GM12878 (cell line): ENCODE measurements at regions not wholly inside any gene's neighbourhood (a gene's known extent, or its start where the extent isn't known, plus 50 kb on each side); places are given as distances from the start of the nearest gene placed in this dataset.

Source experiments
- ATAC-seq: fragments of 200-7000 bp; cut with Tn5 transposase; 3 replicates; pipeline ENCODE4 v1.9.1; 2020; ENCODE audit warnings: mild to moderate bottlenecking, moderate library complexity
- BruUV-seq: library from RNA; stranded (reverse); fragments of 400-500 nt; replicated peaks from 2 replicates; lab custom pipeline; 2021; lab: Mats Ljungman, UMichigan
- CTCF ChIA-PET: fragments of 300-600 bp; sonication (Branson Sonifier 250); formaldehyde crosslinking; extraction: SDS; loops from one replicate; lab custom pipeline; 2021; ENCODE audit warnings: inconsistent platforms; lab: Yijun Ruan, JAX
- POLR2A ChIA-PET: fragments of 350-600 bp; formaldehyde crosslinking; extraction: SDS; loops from one replicate; lab custom pipeline; 2021; ENCODE audit warnings: inconsistent platforms; lab: Charles Lee
- RAD21 ChIA-PET: fragments of 300-600 bp; sonication (Branson Sonifier 250); formaldehyde crosslinking; loops from one replicate; lab custom pipeline; 2023; ENCODE audit warnings: antibody characterized with exemption; ENCODE audit not compliant: unreplicated experiment; lab: Charles Lee
- SMC1A ChIA-PET: fragments of 300-600 bp; sonication (Branson Sonifier 250); formaldehyde crosslinking; loops from one replicate; lab custom pipeline; 2023; ENCODE audit not compliant: unreplicated experiment, uncharacterized antibody; lab: Charles Lee
- DNase-seq: peaks from one replicate; pipeline ENCODE4 v3.0.0-alpha.2; 2011; ENCODE audit warnings: low read depth, low spot score
- FAIRE-seq: peaks from 3 replicates; lab custom pipeline; 2011; peaks lifted over from hg19 to GRCh38; lab: Jason Lieb, UNC
- H2AFZ ChIP-seq: 2 replicates; pipeline ENCODE4 v1.6.0; 2011; ENCODE audit warnings: low read depth, low read length, control low read depth; ENCODE audit not compliant: control insufficient read depth
- H3K27ac ChIP-seq: 2 replicates; pipeline ENCODE4 v1.5.1; 2011; ENCODE audit warnings: control low read depth; ENCODE audit not compliant: control insufficient read depth, insufficient read depth
- H3K27me3 ChIP-seq, 2 experiments: replicated peaks in 1 of 2; 2 replicates each; pipeline versions ENCODE4 v1.6.0 to v1.6.1; 2011; ENCODE audit warnings: low read length in 1 of 2; ENCODE audit not compliant: control insufficient read depth in 2 of 2, insufficient read depth in 2 of 2
- H3K36me3 ChIP-seq, 2 experiments: 2 replicates each; pipeline ENCODE4 v1.5.1; 2011; ENCODE audit warnings: low read length in 1 of 2; ENCODE audit not compliant: control insufficient read depth in 2 of 2, insufficient read depth in 2 of 2
- H3K4me1 ChIP-seq: 2 replicates; pipeline ENCODE4 v1.6.1; 2011; ENCODE audit warnings: mild to moderate bottlenecking, low read length, moderate library complexity, mixed read lengths; ENCODE audit not compliant: control insufficient read depth, insufficient read depth
- H3K4me2 ChIP-seq: 2 replicates; pipeline ENCODE4 v1.6.0; 2011; ENCODE audit warnings: control low read depth; ENCODE audit not compliant: control insufficient read depth, insufficient read depth
- H3K4me3 ChIP-seq: fragments of 200-600 bp; sonication (generic); 2 replicates; pipeline ENCODE4 v1.5.1; 2016
- H3K79me2 ChIP-seq: 2 replicates; pipeline ENCODE4 v1.6.0; 2011; ENCODE audit warnings: low read length; ENCODE audit not compliant: control insufficient read depth, insufficient read depth
- H3K9ac ChIP-seq: 2 replicates; pipeline ENCODE4 v1.8.0; 2011; ENCODE audit warnings: low read length, control low read depth, mixed read lengths; ENCODE audit not compliant: control insufficient read depth, insufficient read depth
- H3K9me3 ChIP-seq: replicated peaks from 3 replicates; pipeline ENCODE4 v1.5.1; 2011; ENCODE audit warnings: mild to moderate bottlenecking, low read length; ENCODE audit not compliant: control insufficient read depth, insufficient read depth
- H4K20me1 ChIP-seq: 2 replicates; pipeline ENCODE4 v1.6.0; 2011; ENCODE audit not compliant: control insufficient read depth, insufficient read depth
- ATF2 ChIP-seq: IDR thresholded peaks from 2 replicates; pipeline ENCODE4 v1.6.1; 2012; ENCODE audit warnings: low read length, inconsistent platforms
- CEBPZ ChIP-seq: fragments of 150-350 bp; IDR thresholded peaks from 2 replicates; pipeline ENCODE4 v1.6.1; 2016; ENCODE audit warnings: low read depth, low read length
- EP300 ChIP-seq, 2 experiments: fragments of 150-350 bp in 1 of 2; IDR thresholded peaks; 2 replicates each; pipeline ENCODE4 v1.6.1; 2011 to 2012; ENCODE audit warnings: low read depth in 2 of 2, low read length in 2 of 2, borderline replicate concordance in 1 of 2, improper control_type of control experiment in 1 of 2, inconsistent platforms in 1 of 2; ENCODE audit not compliant: control insufficient read depth in 1 of 2
- ESRRA ChIP-seq: IDR thresholded peaks from 2 replicates; pipeline ENCODE4 v1.6.1; 2012; ENCODE audit warnings: mild to moderate bottlenecking, low read length, improper control_type of control experiment
- KAT2A ChIP-seq: conservative IDR thresholded peaks from 2 replicates; pipeline ENCODE4 v1.6.1; 2011; ENCODE audit warnings: low read depth, low read length; ENCODE audit not compliant: control insufficient read depth
- MEF2B ChIP-seq: fragments of 450-650 bp; IDR thresholded peaks from 2 replicates; pipeline ENCODE4 v1.6.1; 2018; ENCODE audit warnings: mild to moderate bottlenecking, moderate library complexity; ENCODE audit not compliant: partially characterized antibody, poor library complexity, severe bottlenecking
- PAX8 ChIP-seq: fragments of 450-650 bp; IDR thresholded peaks from 2 replicates; pipeline ENCODE4 v1.6.1; 2017; ENCODE audit warnings: mild to moderate bottlenecking, moderate library complexity
- POLR2AphosphoS5 ChIP-seq: IDR thresholded peaks from 2 replicates; pipeline ENCODE4 v1.6.1; 2011; ENCODE audit warnings: mild to moderate bottlenecking, low read length, inconsistent platforms
- PRDM15 ChIP-seq: fragments of 450-650 bp; formaldehyde crosslinking; IDR thresholded peaks from 2 replicates; pipeline ENCODE4 v1.4.0; 2020; ENCODE audit warnings: mild to moderate bottlenecking, moderate library complexity
- SIN3A ChIP-seq: IDR thresholded peaks from 2 replicates; pipeline ENCODE4 v1.6.1; 2012; ENCODE audit warnings: low read depth, low read length, improper control_type of control experiment
- USF2 ChIP-seq: IDR thresholded peaks from 2 replicates; pipeline ENCODE4 v1.6.1; 2011; ENCODE audit warnings: low read depth, low read length, improper control_type of control experiment, borderline replicate concordance
- ZNF622 ChIP-seq: fragments of 450-650 bp; IDR thresholded peaks from 2 replicates; pipeline ENCODE4 v1.6.1; 2017; ENCODE audit warnings: mild to moderate bottlenecking, inconsistent platforms
- WGBS: methylation state at CpG from one replicate; pipeline ENCODE4 v1.1.6; 2016; ENCODE audit warnings: low lambda C conversion rate; ENCODE audit not compliant: insufficient replicate concordance, insufficient coverage; ENCODE audit errors: missing lambda C conversion rate; 5-methylcytosine and 5-hydroxymethylcytosine counted together
- in situ Hi-C: fragments of 300-500 bp; cut with MboI; formaldehyde crosslinking; loops from 9 replicates; pipeline ENCODE4 v1.14.3; 2018; ENCODE audit warnings: mixed read lengths
- intact Hi-C: fragments of 100-400 bp; cut with micrococcal nuclease; formaldehyde crosslinking; loops from one replicate; pipeline ENCODE4 v1.14.2; 2022; ENCODE audit not compliant: unreplicated experiment

GRCh38 chr11:15505155-15505554 is 390.4 kb downstream of the INSC start (continued):
- no peak for TF ChIP-seq CEBPZ
- no peak for TF ChIP-seq ZNF622
- no peak for TF ChIP-seq ESRRA
- no peak for TF ChIP-seq EP300 (IDR thresholded peaks at IDR 0.05; ENCODE audit: borderline replicate concordance in 1 of 2, control insufficient read depth in 1 of 2, low read depth in 2 of 2, low read length in 2 of 2)
- TF ChIP-seq SIN3A, result no peak
- TF ChIP-seq PAX8, result no peak

- TF ChIP-seq MEF2B (peak; percentile 25), PRDM15 (CRISPR knock-in tag) (no peak), KAT2A (no peak), POLR2AphosphoS5 (no peak), ATF2 (no peak), USF2 (no peak)
- TF ChIP-seq, all 136 proteins: peak for 1
- RAD21 ChIA-PET, result no interaction called here
- no peak overlapping the region for H3K27ac ChIP-seq
- no peak overlapping the region for H3K4me3 ChIP-seq
- ATAC-seq, result no peak
- SMC1A ChIA-PET, result interaction anchor here (0.6 kb wide), 1 partner anchor 272 kb away, joined by 3 read pairs; no protein-coding TSS in a partner anchor
- no peak overlapping the region for H2AFZ ChIP-seq
- 43% methylated on average over 6 of the region's 6 CpGs for whole genome bisulfite sequencing
- no peaks in the 10 kb centered on the region for H3K27me3 ChIP-seq
- H4K20me1 ChIP-seq, result no peaks in the 10 kb centered on the region
- no peak overlapping the region for H3K9ac ChIP-seq
- H3K9me3 ChIP-seq, result no peaks in the 10 kb centered on the region
- in situ Hi-C loops, result no loop called here
- no peak for FAIRE-seq
- no peak overlapping the region for H3K4me2 ChIP-seq
- no peaks in the 10 kb centered on the region for H3K4me1 ChIP-seq
- no TSS peak for BruUV-seq
- POLR2A ChIA-PET, result no interaction called here
- CTCF ChIA-PET, result no interaction called here
- no peaks in the 10 kb centered on the region for H3K79me2 ChIP-seq
- intact Hi-C loops, result no loop called here
- DNase-seq, result no peak
- no peaks in the 10 kb centered on the region for H3K36me3 ChIP-seq
These were observed 392.9 kb downstream of the INSC start for GRCh38 chr11:15507592-15507991.
